ENCODE measurements at regions not wholly inside any gene's neighbourhood (a gene's known extent, or its start where the extent isn't known, plus 50 kb on each side); places are given as distances from the start of the nearest gene placed in this dataset.

DNA sequence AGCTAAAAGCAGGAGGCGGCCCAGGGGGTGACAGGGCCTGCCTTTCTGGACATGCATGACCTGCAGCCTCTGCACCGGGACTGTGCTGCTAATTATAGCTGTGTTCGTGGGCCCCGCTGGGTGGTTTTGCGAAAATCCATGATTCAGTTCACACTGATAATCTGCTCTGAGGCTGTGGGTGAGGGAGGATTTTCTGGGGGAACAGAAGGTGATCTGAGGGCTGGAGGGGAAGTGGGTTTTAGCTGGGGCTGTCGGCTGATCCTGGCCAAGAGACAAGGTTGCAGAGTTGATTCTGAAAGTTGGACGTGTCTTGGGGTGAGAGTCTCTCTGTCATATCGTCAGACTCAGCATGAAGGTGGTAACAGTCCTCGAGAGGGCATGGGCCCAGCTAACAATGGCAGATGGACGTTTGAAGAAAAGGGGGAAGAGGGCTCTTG, 187.5 kb upstream of the ZNF469 start:
- Histone ChIP-seq H3K9ac (ENCODE audit: extremely low read depth, low read length, poor library complexity, severe bottlenecking) (no peak overlapping the region), H3K4me1 (ENCODE audit: control insufficient read depth, insufficient read depth, low read length) (no peaks in the 10 kb centered on the region), H3K4me3 (ENCODE audit: low read length) (no peak overlapping the region), H3K27ac (ENCODE audit: low read depth, low read length) (peak overlapping the region; percentile 83), H3K36me3 (ENCODE audit: control insufficient read depth, insufficient read depth, low read length) (no peaks in the 10 kb centered on the region), H3K27me3 (ENCODE audit: control insufficient read depth, insufficient read depth, low read length, poor library complexity, severe bottlenecking) (no peaks in the 10 kb centered on the region), H3K9me3 (ENCODE audit: control insufficient read depth, low read length) (no peaks in the 10 kb centered on the region)
- no peak for DNase-seq
- H3K9me3 Mint-ChIP-seq: peaks cover 3% of the 10 kb centered on the region
- no peaks in the 10 kb centered on the region for H3K4me1 Mint-ChIP-seq
- WGBS, 2 experiments (ENCODE audit: insufficient coverage in 1 of 2, insufficient read length in 1 of 2): 87 to 90% methylated on average over 5 to 10 of the region's 10 CpGs
- H3K36me3 Mint-ChIP-seq (ENCODE audit: low read depth): no peaks in the 10 kb centered on the region
- H3K27ac Mint-ChIP-seq: no peak overlapping the region
- no peak overlapping the region for H3K4me3 Mint-ChIP-seq
- no peaks in the 10 kb centered on the region for H3K27me3 Mint-ChIP-seq (ENCODE audit: insufficient read depth)
- TF ChIP-seq CTCF (conservative IDR thresholded peaks at IDR 0.05): no peak

- no peak for TF ChIP-seq CTCF (conservative IDR thresholded peaks at IDR 0.05)
- Histone ChIP-seq H3K9ac (ENCODE audit: extremely low read depth, low read length, poor library complexity, severe bottlenecking) (no peak overlapping the region), H3K4me3 (ENCODE audit: low read length) (no peak overlapping the region), H3K27ac (ENCODE audit: low read depth, low read length) (no peak overlapping the region), H3K36me3 (ENCODE audit: control insufficient read depth, insufficient read depth, low read length) (no peaks in the 10 kb centered on the region), H3K27me3 (ENCODE audit: control insufficient read depth, insufficient read depth, low read length, poor library complexity, severe bottlenecking) (no peaks in the 10 kb centered on the region), H3K9me3 (ENCODE audit: control insufficient read depth, low read length) (no peaks in the 10 kb centered on the region), H3K4me1 (ENCODE audit: control insufficient read depth, insufficient read depth, low read length) (no peaks in the 10 kb centered on the region)
- Mint-ChIP-seq H3K27ac (no peak overlapping the region), H3K36me3 (ENCODE audit: low read depth) (no peaks in the 10 kb centered on the region), H3K27me3 (ENCODE audit: insufficient read depth) (no peaks in the 10 kb centered on the region), H3K4me1 (no peaks in the 10 kb centered on the region), H3K4me3 (no peak overlapping the region), H3K9me3 (peaks cover 3% of the 10 kb centered on the region)
- 88 to 96% methylated on average over 7 to 9 of the region's 9 CpGs for WGBS, 2 experiments (ENCODE audit: insufficient coverage in 1 of 2, insufficient read length in 1 of 2)
- no peak for DNase-seq
Observed at GRCh38 chr16:88195911-88196465, 186.8 kb upstream of the ZNF469 start.

DNA sequence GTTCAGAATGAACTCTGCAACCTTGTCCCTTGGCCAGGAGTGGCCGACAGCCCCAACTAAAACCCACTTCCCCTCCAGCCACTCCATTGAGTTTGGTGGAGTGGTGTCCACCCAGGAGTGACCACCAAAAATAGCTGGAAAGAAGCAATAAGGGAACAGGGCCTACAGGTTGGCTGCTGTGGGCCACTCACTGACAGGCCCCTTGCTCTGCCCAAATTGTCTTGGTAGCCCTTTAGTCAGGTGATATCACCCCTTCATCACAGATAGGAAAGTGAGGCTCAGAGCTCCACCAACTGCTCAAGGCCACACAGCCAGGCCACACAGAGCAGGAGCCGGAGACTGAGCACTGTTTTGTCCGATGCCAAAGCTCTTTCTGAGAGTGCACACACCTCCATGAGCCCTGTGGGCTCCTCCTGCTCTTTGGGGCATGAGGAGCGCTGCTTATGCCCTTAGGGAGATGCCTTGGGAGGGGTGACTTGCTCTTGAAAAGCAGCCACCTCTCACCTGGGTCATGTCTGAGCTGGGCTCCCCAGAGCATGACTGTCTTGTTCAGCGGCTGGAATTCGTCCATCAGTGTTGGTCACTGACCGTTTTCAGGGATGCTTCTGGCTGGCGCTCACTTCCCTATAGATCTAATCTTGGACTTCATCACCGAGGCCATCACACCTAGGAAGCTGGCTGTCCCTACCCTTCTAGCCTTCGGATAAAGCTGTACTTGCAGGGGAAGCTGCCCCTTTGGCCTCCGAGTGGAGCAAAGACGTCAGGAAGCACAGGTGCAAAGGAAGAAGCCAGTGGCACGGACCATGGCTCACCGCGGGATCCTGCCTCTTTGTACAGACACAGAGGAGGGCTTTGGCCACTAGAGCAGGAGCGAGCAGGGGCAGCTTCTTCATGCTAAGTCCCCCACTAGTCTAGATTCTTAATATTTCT, 186.0 kb upstream of the ZNF469 start:
- H3K9me3 Mint-ChIP-seq: peaks cover 3% of the 10 kb centered on the region

More for the DNA sequence above, 186.0 kb upstream of the ZNF469 start:
- Mint-ChIP-seq H3K4me3 (no peak overlapping the region), H3K36me3 (ENCODE audit: low read depth) (no peaks in the 10 kb centered on the region), H3K27ac (no peak overlapping the region), H3K4me1 (no peaks in the 10 kb centered on the region), H3K27me3 (ENCODE audit: insufficient read depth) (no peaks in the 10 kb centered on the region)
- Histone ChIP-seq H3K36me3 (ENCODE audit: control insufficient read depth, insufficient read depth, low read length) (no peaks in the 10 kb centered on the region), H3K9me3 (ENCODE audit: control insufficient read depth, low read length) (no peaks in the 10 kb centered on the region), H3K4me1 (ENCODE audit: control insufficient read depth, insufficient read depth, low read length) (no peaks in the 10 kb centered on the region), H3K27ac (ENCODE audit: low read depth, low read length) (no peak overlapping the region), H3K27me3 (ENCODE audit: control insufficient read depth, insufficient read depth, low read length, poor library complexity, severe bottlenecking) (no peaks in the 10 kb centered on the region), H3K4me3 (ENCODE audit: low read length) (no peak overlapping the region), H3K9ac (ENCODE audit: extremely low read depth, low read length, poor library complexity, severe bottlenecking) (no peak overlapping the region)
- 85 to 88% methylated on average over 9 to 16 of the region's 16 CpGs for whole genome bisulfite sequencing, 2 experiments (ENCODE audit: insufficient coverage in 1 of 2, insufficient read length in 1 of 2)
- DNase-seq: no peak
- TF ChIP-seq CTCF (conservative IDR thresholded peaks at IDR 0.05): no peak
